Heart left ventricle (tissue), 16 donors: ENCODE measurements at regions not wholly inside any gene's neighbourhood (a gene's known extent, or its start where the extent isn't known, plus 50 kb on each side); places are given as distances from the start of the nearest gene placed in this dataset.

Experiments used
- ATAC-seq, 4 donors: fragments of 200-7000 bp; cut with Tn5 transposase; one replicate each; pipeline ENCODE4 v1.9.1; 2020 to 2022; ENCODE audit warnings: moderate library complexity in 4 of 4, mild to moderate bottlenecking in 3 of 4, moderate number of reproducible peaks in 1 of 4
- DNase-seq, 5 donors: peaks; one replicate each; pipeline ENCODE4 v3.0.0-alpha.2; 2020
- H3K27ac ChIP-seq, 12 donors: fragments of 200-600 bp; sonication (generic) in 4 of 12; one replicate each; pipeline versions ENCODE4 v1.5.0 to v1.8.0; 2016 to 2022; ENCODE audit warnings: mild to moderate bottlenecking in 2 of 12
- H3K27me3 ChIP-seq, 9 donors: fragments of 200-600 bp; sonication (generic) in 2 of 9; one replicate each; pipeline versions ENCODE4 v1.5.1 to v1.8.0; 2016 to 2022; ENCODE audit warnings: mild to moderate bottlenecking in 3 of 9
- H3K36me3 ChIP-seq, 9 donors: fragments of 200-600 bp; sonication (generic) in 2 of 9; one replicate each; pipeline versions ENCODE4 v1.5.0 to v1.8.0; 2018 to 2022; ENCODE audit warnings: mild to moderate bottlenecking in 2 of 9
- H3K4me1 ChIP-seq, 12 donors: fragments of 200-600 bp; sonication (generic) in 4 of 12; one replicate each; pipeline versions ENCODE4 v1.5.0 to v1.8.0; 2016 to 2022; ENCODE audit warnings: mild to moderate bottlenecking in 3 of 12
- H3K4me3 ChIP-seq, 12 donors: fragments of 200-600 bp; sonication (generic) in 4 of 12; one replicate each; pipeline versions ENCODE4 v1.5.0 to v1.8.0; 2017 to 2022; ENCODE audit warnings: mild to moderate bottlenecking in 9 of 12, moderate library complexity in 4 of 12
- H3K9me3 ChIP-seq, 12 donors: fragments of 200-600 bp; sonication (generic) in 4 of 12; one replicate each; pipeline versions ENCODE4 v1.5.0 to v1.8.0; 2016 to 2022; ENCODE audit warnings: mild to moderate bottlenecking in 1 of 12
- POLR2A ChIP-seq, 2 donors: fragments of 450-650 bp; IDR thresholded peaks; one replicate each; pipeline ENCODE4 v1.6.1; 2017; ENCODE audit warnings: antibody characterized with exemption in 2 of 2, mild to moderate bottlenecking in 2 of 2, moderate library complexity in 2 of 2
- WGBS, 4 donors: extraction: QIAGEN DNeasy Blood & Tissue Kit in 2 of 4; methylation state at CpG; one replicate each; pipeline versions ENCODE4 v1.1.5 to v1.1.7; 2013 to 2018; 5-methylcytosine and 5-hydroxymethylcytosine counted together
- intact Hi-C, 10 donors: fragments of 100-400 bp; cut with DNase I; formaldehyde crosslinking; loops; one replicate each; pipeline versions ENCODE4 v1.11.1 to v1.14.2; 2022
- TF ChIP-seq, protein P1 (sequence below), 12 donors: fragments of 200-600 bp; sonication (generic) in 4 of 12; IDR thresholded peaks; one replicate each; pipeline versions ENCODE4 v1.5.0 to v1.8.0; 2018 to 2022; ENCODE audit warnings: antibody characterized with exemption in 12 of 12, mild to moderate bottlenecking in 5 of 12
- donor health status: ischemic (EF 13 %, LVEDD 7.1; RV severe dilation, severe dysfunction).
- donor health status: healthy with polysubstance abuse.
- donor health status: DM: no; HTN: yes; CAD: no.
- donor health status: DM: no; HTN: no; CAD: no.
- donor health status: ischemic (EF 25% LVEDD 6.9; RV normal size, moderate dysfunction).
- donor health status: ischemic (EF 25% LVEDD 5.7; RV mildly dilated, moderate dysfunction).
- donor health status: healthy.
- donor health status: DM: yes; HTN: yes; CAD: no.
- donor health status: ischemic (EF 35%, LVEDD 5.7; RV mildly dilated, moderate dysfunction).
- donor health status: nonischemic (EF 11% LVEDD 7.7; RV severe dilation, severe dysfunction).
- donor health status: DM: yes; HTN: yes; CAD: no.
- donor health status: PGD.
- donor health status: ischemic (EF 29% LVEDD 5.4; RV normal size, mild dysfunction).
- donor health status: nonischemic (EF 23%, LVEDD 6.1; RV moderate dilation, normal function).

DNA sequence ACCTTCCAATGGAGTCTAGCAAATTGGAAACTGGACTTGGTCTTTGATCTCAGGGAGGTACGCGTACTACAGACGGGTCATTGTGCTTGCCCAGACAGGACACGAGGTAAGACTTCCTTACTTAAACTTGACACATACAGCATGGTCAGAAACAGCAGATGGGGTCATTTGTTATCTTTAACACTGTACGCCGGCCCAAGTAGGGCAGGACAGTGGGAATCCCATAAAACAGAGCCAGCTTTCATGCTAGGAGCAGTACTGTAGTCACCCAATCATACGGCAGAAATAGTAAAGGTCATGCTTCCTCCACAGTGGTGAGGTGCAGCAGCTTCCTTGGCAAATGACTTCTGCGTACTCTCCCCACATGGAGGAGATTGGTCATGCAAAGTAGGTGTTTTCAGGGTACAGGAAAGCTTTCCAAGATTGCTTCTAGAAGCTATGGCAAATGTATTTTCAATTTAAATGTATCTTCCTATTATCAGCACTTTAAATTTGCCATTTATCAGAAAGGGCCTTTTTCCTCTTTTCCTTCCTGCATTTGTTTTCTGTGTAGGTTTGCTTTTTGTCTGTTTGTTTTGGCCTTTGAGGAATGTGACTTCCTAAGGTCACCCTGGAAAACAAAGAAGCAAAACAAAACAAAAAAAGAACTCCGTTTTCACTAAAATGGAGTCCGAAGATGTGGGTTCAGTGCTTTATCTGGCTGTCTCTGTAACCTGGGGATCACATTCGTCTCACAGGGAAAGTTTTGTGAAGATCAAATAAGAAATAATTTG, 74.0 kb upstream of the DSG1 start:
- H3K36me3 ChIP-seq = no peaks in the 10 kb centered on the region
- peak in 1 of 5 donors; percentile 10 for DNase-seq
- no peaks in the 10 kb centered on the region for H3K9me3 ChIP-seq
- H3K4me1 ChIP-seq = peaks cover 0 to 48% (median 20%) of the 10 kb centered on the region in 12 donors
- H3K27ac ChIP-seq = peak overlapping the region in 11 of 12 donors; percentile 27 to 66 (median 47)
- H3K27me3 ChIP-seq = no peaks in the 10 kb centered on the region
- ATAC-seq = peak; percentile 42 to 76 (median 56)
- no peak for TF ChIP-seq POLR2A (IDR thresholded peaks at IDR 0.05)
- TF ChIP-seq, protein P1, sequence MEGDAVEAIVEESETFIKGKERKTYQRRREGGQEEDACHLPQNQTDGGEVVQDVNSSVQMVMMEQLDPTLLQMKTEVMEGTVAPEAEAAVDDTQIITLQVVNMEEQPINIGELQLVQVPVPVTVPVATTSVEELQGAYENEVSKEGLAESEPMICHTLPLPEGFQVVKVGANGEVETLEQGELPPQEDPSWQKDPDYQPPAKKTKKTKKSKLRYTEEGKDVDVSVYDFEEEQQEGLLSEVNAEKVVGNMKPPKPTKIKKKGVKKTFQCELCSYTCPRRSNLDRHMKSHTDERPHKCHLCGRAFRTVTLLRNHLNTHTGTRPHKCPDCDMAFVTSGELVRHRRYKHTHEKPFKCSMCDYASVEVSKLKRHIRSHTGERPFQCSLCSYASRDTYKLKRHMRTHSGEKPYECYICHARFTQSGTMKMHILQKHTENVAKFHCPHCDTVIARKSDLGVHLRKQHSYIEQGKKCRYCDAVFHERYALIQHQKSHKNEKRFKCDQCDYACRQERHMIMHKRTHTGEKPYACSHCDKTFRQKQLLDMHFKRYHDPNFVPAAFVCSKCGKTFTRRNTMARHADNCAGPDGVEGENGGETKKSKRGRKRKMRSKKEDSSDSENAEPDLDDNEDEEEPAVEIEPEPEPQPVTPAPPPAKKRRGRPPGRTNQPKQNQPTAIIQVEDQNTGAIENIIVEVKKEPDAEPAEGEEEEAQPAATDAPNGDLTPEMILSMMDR (IDR thresholded peaks at IDR 0.05) = no peak
- peak overlapping the region in 1 of 12 donors; percentile 22 for H3K4me3 ChIP-seq
- 43 to 56% (median 50%) methylated on average over 11 of the region's 11 CpGs for WGBS, 4 donors
- intact Hi-C loops = loop anchor here in 4 of 10 donors (10.0 kb wide), 2 partner anchors 61 to 139 kb away; partner anchors contain the start of gene DSC2 (in 2 of the 4)

DNA sequence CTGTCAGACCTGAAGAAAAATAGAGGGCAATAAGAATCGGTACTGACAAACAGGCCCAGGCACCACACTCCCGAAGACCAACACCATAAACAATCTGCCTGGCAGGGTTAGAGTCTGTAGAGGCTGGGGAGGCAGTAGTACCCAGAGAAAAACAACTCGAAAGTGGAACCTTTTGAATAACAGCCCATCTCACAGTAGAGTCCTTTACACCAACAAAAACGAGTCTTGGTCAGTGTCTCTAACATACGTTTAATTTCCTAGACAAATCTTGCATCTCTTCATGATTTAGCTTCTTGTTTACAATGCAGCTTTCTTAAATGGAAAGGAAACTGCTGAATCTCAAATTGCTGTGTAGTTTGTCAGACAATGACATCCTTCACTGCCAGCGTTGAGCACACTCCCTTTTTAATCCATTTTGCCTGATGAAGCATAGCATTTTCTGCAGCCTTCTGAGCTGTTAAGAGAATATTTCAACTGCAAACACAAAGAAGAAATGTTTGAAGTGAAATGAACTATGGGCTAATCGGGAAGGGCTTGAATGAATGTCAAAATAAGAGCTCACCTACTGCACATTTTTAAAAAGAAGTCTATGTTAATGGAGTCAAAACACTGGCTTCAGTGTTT, 73.1 kb upstream of the DSG1 start:
- Histone ChIP-seq H3K4me3 (peak overlapping the region in 5 of 12 donors; percentile 0 to 22 (median 15)), H3K9me3 (no peaks in the 10 kb centered on the region), H3K4me1 (peaks cover 0 to 48% (median 20%) of the 10 kb centered on the region in 12 donors), H3K27ac (peak overlapping the region in 11 of 12 donors; percentile 15 to 66 (median 43)), H3K27me3 (no peaks in the 10 kb centered on the region), H3K36me3 (no peaks in the 10 kb centered on the region)
- TF ChIP-seq POLR2A (IDR thresholded peaks at IDR 0.05) = no peak
- TF ChIP-seq, protein P1 (IDR thresholded peaks at IDR 0.05) = no peak
- intact Hi-C loops = loop anchor here in 4 of 10 donors (5.0 to 10.0 kb wide), 3 partner anchors 60 to 148 kb away; partner anchors contain the start of gene DSC2 (in 2 of the 4)
- peak in 1 of 4 donors; percentile 11 for ATAC-seq
- WGBS, 4 donors = 35 to 53% (median 41%) methylated on average over 7 of the region's 7 CpGs
- no peak for DNase-seq

DNA sequence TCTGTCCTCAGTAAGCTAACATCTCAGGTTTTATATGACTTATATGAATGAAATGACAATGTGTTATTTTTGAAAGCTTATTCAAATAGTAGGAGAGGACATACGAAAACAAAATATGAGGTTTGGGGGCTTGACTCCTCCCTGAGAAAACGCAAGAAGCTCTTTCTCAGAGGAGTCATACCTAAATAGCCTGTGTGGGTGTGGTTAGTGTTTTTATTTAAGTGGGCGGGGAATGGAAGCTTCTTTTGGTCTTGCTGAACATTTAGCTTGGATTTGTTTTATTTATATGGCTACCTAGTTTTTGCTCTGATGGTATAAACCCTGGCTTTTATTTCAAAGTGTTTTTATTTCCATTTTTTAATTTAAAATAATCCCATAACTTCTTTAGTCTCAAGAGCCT, 72.1 kb upstream of the DSG1 start:
- Histone ChIP-seq H3K27ac (no peak overlapping the region), H3K9me3 (no peaks in the 10 kb centered on the region), H3K4me3 (no peak overlapping the region), H3K36me3 (no peaks in the 10 kb centered on the region), H3K4me1 (peaks cover 0 to 55% (median 23%) of the 10 kb centered on the region in 12 donors), H3K27me3 (no peaks in the 10 kb centered on the region)
- no peak for DNase-seq
- WGBS, 4 donors = 73 to 83% (median 77%) methylated on average over 3 of the region's 3 CpGs
- intact Hi-C loops = loop anchor here in 4 of 10 donors (5.0 to 10.0 kb wide), 3 partner anchors 59 to 149 kb away; partner anchors contain the start of gene DSC2 (in 2 of the 4)
- no peak for ATAC-seq
- TF ChIP-seq, protein P1 (IDR thresholded peaks at IDR 0.05) = no peak
- TF ChIP-seq POLR2A (IDR thresholded peaks at IDR 0.05) = no peak

DNA sequence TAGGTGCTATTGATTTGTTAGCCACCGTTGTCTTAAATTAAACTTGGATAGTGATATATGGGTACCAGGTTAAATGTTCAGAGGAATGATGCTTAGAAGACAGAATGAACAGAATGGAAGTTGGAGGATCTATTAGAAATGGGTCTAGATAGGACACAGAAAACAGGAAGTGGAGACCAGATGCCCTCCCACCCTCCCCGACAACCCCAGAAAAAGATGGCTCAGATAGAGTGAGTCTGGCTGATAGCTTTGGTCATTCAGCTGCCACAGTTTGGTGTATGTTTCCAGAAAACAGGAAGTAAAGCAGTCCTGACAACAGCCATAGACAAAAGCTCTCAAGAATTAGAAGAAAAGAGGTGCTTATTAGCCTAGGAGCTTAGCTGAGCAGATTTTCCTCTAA, 71.5 kb upstream of the DSG1 start:
- WGBS, 4 donors = 43 to 60% (median 54%) methylated on average over 2 of the region's 2 CpGs
- Histone ChIP-seq H3K27me3 (no peaks in the 10 kb centered on the region), H3K4me3 (no peak overlapping the region), H3K36me3 (no peaks in the 10 kb centered on the region), H3K4me1 (peaks cover 0 to 55% (median 23%) of the 10 kb centered on the region in 12 donors), H3K27ac (no peak overlapping the region), H3K9me3 (no peaks in the 10 kb centered on the region)
- no peak for ATAC-seq
- TF ChIP-seq POLR2A (IDR thresholded peaks at IDR 0.05) = no peak
- TF ChIP-seq, protein P1 (IDR thresholded peaks at IDR 0.05) = no peak
- no peak for DNase-seq
- intact Hi-C loops = loop anchor here in 4 of 10 donors (5.0 to 10.0 kb wide), 3 partner anchors 58 to 149 kb away; partner anchors contain the start of gene DSC2 (in 2 of the 4)
